WTC11 (cell line): ENCODE measurements at regions not wholly inside any gene's neighbourhood (a gene's known extent, or its start where the extent isn't known, plus 50 kb on each side); places are given as distances from the start of the nearest gene placed in this dataset.

Experiments used
- ATAC-seq: fragments of 200-7000 bp; cut with Tn5 transposase; 2 replicates; pipeline ENCODE4 v1.10.0; 2021; ENCODE audit warnings: mild to moderate bottlenecking, moderate library complexity
- CTCF ChIA-PET: fragments of 300-600 bp; sonication (Branson Sonifier 250); formaldehyde crosslinking; loops from one replicate; lab custom pipeline; 2021; ENCODE audit warnings: antibody characterized with exemption; lab: Charles Lee
- POLR2A ChIA-PET: fragments of 350-600 bp; sonication (Branson Sonifier 250); formaldehyde crosslinking; loops from one replicate; lab custom pipeline; 2021; ENCODE audit warnings: antibody characterized with exemption; lab: Charles Lee
- DNase-seq: peaks from one replicate; pipeline ENCODE4 v3.0.0; 2021; ENCODE audit warnings: low spot score
- H3K27ac Mint-ChIP-seq: 2 replicates; pipeline ENCODE4 v1.8.0; 2021; ENCODE audit warnings: mixed read lengths
- H3K27me3 Mint-ChIP-seq: 2 replicates; pipeline ENCODE4 v1.8.0; 2021; ENCODE audit warnings: low read depth, mild to moderate bottlenecking, moderate library complexity, mixed read lengths
- H3K36me3 Mint-ChIP-seq: 2 replicates; pipeline ENCODE4 v1.8.0; 2021; ENCODE audit warnings: mixed read lengths
- H3K4me1 Mint-ChIP-seq: 2 replicates; pipeline ENCODE4 v1.8.0; 2022; ENCODE audit warnings: mixed read lengths
- H3K4me3 Mint-ChIP-seq: 2 replicates; pipeline ENCODE4 v1.8.0; 2021; ENCODE audit warnings: mild to moderate bottlenecking, moderate library complexity, mixed read lengths
- H3K9me3 Mint-ChIP-seq: 2 replicates; pipeline ENCODE4 v1.8.0; 2021; ENCODE audit warnings: mixed read lengths
- ATF3 ChIP-seq: sonication (generic); formaldehyde crosslinking; conservative IDR thresholded peaks from 2 replicates; pipeline ENCODE4 v1.8.1; 2022; ENCODE audit warnings: mild to moderate bottlenecking, missing genetic modification reagents
- CDX4 ChIP-seq: fragments of 250-450 bp; sonication (Bioruptor Pico); IDR thresholded peaks from 2 replicates; pipeline ENCODE4 v1.9.0; 2021; ENCODE audit warnings: moderate library complexity, mild to moderate bottlenecking, inconsistent platforms, borderline replicate concordance
- CREM ChIP-seq: sonication (generic); formaldehyde crosslinking; IDR thresholded peaks from 2 replicates; pipeline ENCODE4 v1.8.1; 2022; ENCODE audit warnings: mild to moderate bottlenecking, missing genetic modification reagents, moderate library complexity
- CTCF ChIP-seq: fragments of 200-600 bp; IDR thresholded peaks from 2 replicates; pipeline ENCODE4 v1.8.0; 2022; ENCODE audit warnings: antibody characterized with exemption
- E2F5 ChIP-seq: sonication (generic); formaldehyde crosslinking; IDR thresholded peaks from 2 replicates; pipeline ENCODE4 v1.8.1; 2022; ENCODE audit warnings: mild to moderate bottlenecking, moderate library complexity, missing genetic modification reagents
- FOXP1 ChIP-seq: sonication (generic); formaldehyde crosslinking; IDR thresholded peaks from 2 replicates; pipeline ENCODE4 v1.8.0; 2022; ENCODE audit warnings: missing genetic modification reagents, mild to moderate bottlenecking, moderate library complexity, borderline replicate concordance
- FOXP4 ChIP-seq: sonication (generic); formaldehyde crosslinking; IDR thresholded peaks from 2 replicates; pipeline ENCODE4 v1.8.0; 2022; ENCODE audit warnings: mild to moderate bottlenecking, missing genetic modification reagents
- HMGA2 ChIP-seq: fragments of 250-450 bp; sonication (Bioruptor Pico); IDR thresholded peaks from 2 replicates; pipeline ENCODE4 v1.4.0; 2021; ENCODE audit warnings: mild to moderate bottlenecking, moderate library complexity
- KAT7 ChIP-seq: sonication (generic); formaldehyde crosslinking; IDR thresholded peaks from 2 replicates; pipeline ENCODE4 v1.8.1; 2023; ENCODE audit warnings: missing genetic modification reagents, mild to moderate bottlenecking, borderline replicate concordance
- MLX ChIP-seq: sonication (generic); formaldehyde crosslinking; IDR thresholded peaks from 2 replicates; pipeline ENCODE4 v1.8.1; 2023; ENCODE audit warnings: mild to moderate bottlenecking, missing genetic modification reagents, moderate library complexity
- NFATC4 ChIP-seq: fragments of 250-450 bp; sonication (Bioruptor Pico); IDR thresholded peaks from 2 replicates; pipeline ENCODE4 v1.9.0; 2021; ENCODE audit warnings: mild to moderate bottlenecking
- NFE2L1 ChIP-seq: sonication (generic); formaldehyde crosslinking; IDR thresholded peaks from 2 replicates; pipeline ENCODE4 v1.8.1; 2023; ENCODE audit warnings: missing genetic modification reagents
- NFYB ChIP-seq: sonication (generic); formaldehyde crosslinking; conservative IDR thresholded peaks from 2 replicates; pipeline ENCODE4 v1.8.0; 2022; ENCODE audit warnings: low read depth, missing genetic modification reagents
- PRDM15 ChIP-seq: sonication (generic); formaldehyde crosslinking; IDR thresholded peaks from 2 replicates; pipeline ENCODE4 v1.8.0; 2022; ENCODE audit warnings: missing genetic modification reagents
- RORB ChIP-seq: fragments of 250-450 bp; sonication (Bioruptor Pico); IDR thresholded peaks from 2 replicates; pipeline ENCODE4 v1.9.0; 2021; ENCODE audit warnings: mild to moderate bottlenecking
- SMAD3 ChIP-seq: sonication (generic); formaldehyde crosslinking; IDR thresholded peaks from 2 replicates; pipeline ENCODE4 v1.8.0; 2022; ENCODE audit warnings: missing genetic modification reagents, mild to moderate bottlenecking, borderline replicate concordance
- SP1 ChIP-seq: sonication (generic); formaldehyde crosslinking; conservative IDR thresholded peaks from 2 replicates; pipeline ENCODE4 v1.8.1; 2022; ENCODE audit warnings: missing genetic modification reagents
- USF2 ChIP-seq: sonication (generic); formaldehyde crosslinking; IDR thresholded peaks from 2 replicates; pipeline ENCODE4 v1.8.1; 2023; ENCODE audit warnings: mild to moderate bottlenecking, missing genetic modification reagents, moderate library complexity
- ZBTB43 ChIP-seq: sonication (generic); formaldehyde crosslinking; IDR thresholded peaks from 2 replicates; pipeline ENCODE4 v1.8.1; 2023; ENCODE audit warnings: mild to moderate bottlenecking, missing genetic modification reagents
- ZNF138 ChIP-seq: sonication (generic); formaldehyde crosslinking; conservative IDR thresholded peaks from 2 replicates; pipeline ENCODE4 v1.8.1; 2022; ENCODE audit warnings: mild to moderate bottlenecking, moderate library complexity, missing genetic modification reagents

GRCh38 chr4:181860157-181860556, 383.0 kb upstream of the TENM3 start:
- Mint-ChIP-seq H3K9me3 (no peaks in the 10 kb centered on the region), H3K4me1 (no peaks in the 10 kb centered on the region), H3K4me3 (no peak overlapping the region), H3K27ac (no peak overlapping the region), H3K36me3 (no peaks in the 10 kb centered on the region), H3K27me3 (no peaks in the 10 kb centered on the region)
- no peak for DNase-seq
- CTCF ChIA-PET = no interaction called here
- ATAC-seq = no peak
- TF ChIP-seq NFE2L1 (CRISPR knock-in tag) (no peak), SP1 (CRISPR knock-in tag) (no peak), CREM (no peak), SMAD3 (CRISPR knock-in tag) (no peak), ATF3 (no peak), ZBTB43 (CRISPR knock-in tag) (no peak), FOXP1 (CRISPR knock-in tag) (no peak), NFYB (no peak), CTCF (no peak), ZNF138 (CRISPR knock-in tag) (no peak), KAT7 (CRISPR knock-in tag) (no peak), HMGA2 (no peak), MLX (CRISPR knock-in tag) (no peak), CDX4 (CRISPR knock-in tag) (no peak)
- POLR2A ChIA-PET = no interaction called here

- Mint-ChIP-seq H3K4me1 (no peaks in the 10 kb centered on the region), H3K27me3 (no peaks in the 10 kb centered on the region), H3K36me3 (no peaks in the 10 kb centered on the region), H3K27ac (no peak overlapping the region), H3K4me3 (no peak overlapping the region), H3K9me3 (no peaks in the 10 kb centered on the region)
- CTCF ChIA-PET = no interaction called here
- DNase-seq = no peak
- TF ChIP-seq E2F5 = no peak
- TF ChIP-seq RORB (CRISPR knock-in tag) = no peak
- POLR2A ChIA-PET = no interaction called here
- no peak for ATAC-seq
These were observed 382.5 kb upstream of the TENM3 start for GRCh38 chr4:181860668-181861067.

- Mint-ChIP-seq H3K9me3 (no peaks in the 10 kb centered on the region), H3K4me1 (no peaks in the 10 kb centered on the region), H3K36me3 (no peaks in the 10 kb centered on the region), H3K27ac (no peak overlapping the region), H3K4me3 (no peak overlapping the region), H3K27me3 (no peaks in the 10 kb centered on the region)
- POLR2A ChIA-PET = no interaction called here
- CTCF ChIA-PET = no interaction called here
- no peak for ATAC-seq
- DNase-seq = no peak
- TF ChIP-seq FOXP4 (no peak), PRDM15 (no peak), NFATC4 (CRISPR knock-in tag) (no peak), ZBTB43 (CRISPR knock-in tag) (no peak), NFE2L1 (CRISPR knock-in tag) (no peak), USF2 (CRISPR knock-in tag) (no peak)
These were observed 379.3 kb upstream of the TENM3 start for GRCh38 chr4:181863856-181864255.
